ENCODE measurements at regions not wholly inside any gene's neighbourhood (a gene's known extent, or its start where the extent isn't known, plus 50 kb on each side); places are given as distances from the start of the nearest gene placed in this dataset.

DNA sequence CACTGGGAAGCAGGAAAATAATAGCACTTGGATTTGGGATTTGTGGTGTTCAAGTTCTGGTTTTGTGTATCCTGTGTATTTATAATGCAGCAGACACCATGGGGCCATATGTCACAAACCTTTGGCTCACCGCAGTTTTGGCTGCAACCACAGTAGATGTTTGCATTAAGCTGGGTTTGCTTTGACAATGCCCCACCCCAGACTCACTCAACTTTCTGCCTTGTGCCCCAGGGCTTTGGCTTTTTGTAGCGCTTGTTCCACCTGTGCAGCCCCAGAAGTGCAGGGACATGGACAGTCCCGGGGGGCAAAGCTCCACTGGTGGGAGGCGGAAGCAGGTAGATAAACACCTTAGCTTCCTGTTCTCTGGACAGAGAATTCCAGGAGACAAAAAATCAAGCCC lies 446.9 kb downstream of the MED13L start:
- H3K36me3 Mint-ChIP-seq (ENCODE audit: low read depth): peaks cover 4% of the 10 kb centered on the region
- no peak for DNase-seq
- no peak for TF ChIP-seq CTCF (IDR thresholded peaks at IDR 0.05)
- no peak overlapping the region for H3K27ac Mint-ChIP-seq
- H3K4me3 Mint-ChIP-seq: no peak overlapping the region
- H3K27me3 Mint-ChIP-seq (ENCODE audit: low read depth, poor library complexity): peaks cover 10% of the 10 kb centered on the region
- peaks cover 11% of the 10 kb centered on the region for H3K9me3 Mint-ChIP-seq
- H3K4me1 Mint-ChIP-seq: no peaks in the 10 kb centered on the region

DNA sequence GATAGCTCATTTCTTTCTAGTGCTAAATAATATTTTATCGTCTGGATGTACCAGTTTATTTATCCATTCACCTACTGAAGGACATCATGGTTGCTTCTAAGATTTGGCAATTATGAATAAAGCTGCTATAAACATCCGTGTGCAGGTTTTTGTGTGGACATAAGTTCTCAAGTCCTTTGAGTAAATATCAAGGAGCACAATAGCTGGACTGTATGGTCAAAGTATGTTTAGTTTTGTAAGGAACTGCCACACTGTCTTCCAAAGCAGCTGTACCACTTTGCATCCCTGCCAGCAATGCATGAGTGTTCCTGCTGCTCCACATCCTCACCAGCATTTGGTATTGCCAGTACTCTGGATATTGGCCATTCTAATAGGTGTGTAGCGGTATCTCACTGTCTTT lies 447.4 kb downstream of the MED13L start:
- no peak for TF ChIP-seq CTCF (IDR thresholded peaks at IDR 0.05)
- Mint-ChIP-seq H3K4me1 (no peaks in the 10 kb centered on the region), H3K27me3 (ENCODE audit: low read depth, poor library complexity) (peaks cover 10% of the 10 kb centered on the region), H3K9me3 (peaks cover 16% of the 10 kb centered on the region), H3K27ac (no peak overlapping the region), H3K36me3 (ENCODE audit: low read depth) (peaks cover 4% of the 10 kb centered on the region), H3K4me3 (no peak overlapping the region)
- no peak for DNase-seq

GRCh38 chr12:115828168-115828567 lies 449.3 kb downstream of the MED13L start:
- no peak overlapping the region for H3K4me3 Mint-ChIP-seq

DNA sequence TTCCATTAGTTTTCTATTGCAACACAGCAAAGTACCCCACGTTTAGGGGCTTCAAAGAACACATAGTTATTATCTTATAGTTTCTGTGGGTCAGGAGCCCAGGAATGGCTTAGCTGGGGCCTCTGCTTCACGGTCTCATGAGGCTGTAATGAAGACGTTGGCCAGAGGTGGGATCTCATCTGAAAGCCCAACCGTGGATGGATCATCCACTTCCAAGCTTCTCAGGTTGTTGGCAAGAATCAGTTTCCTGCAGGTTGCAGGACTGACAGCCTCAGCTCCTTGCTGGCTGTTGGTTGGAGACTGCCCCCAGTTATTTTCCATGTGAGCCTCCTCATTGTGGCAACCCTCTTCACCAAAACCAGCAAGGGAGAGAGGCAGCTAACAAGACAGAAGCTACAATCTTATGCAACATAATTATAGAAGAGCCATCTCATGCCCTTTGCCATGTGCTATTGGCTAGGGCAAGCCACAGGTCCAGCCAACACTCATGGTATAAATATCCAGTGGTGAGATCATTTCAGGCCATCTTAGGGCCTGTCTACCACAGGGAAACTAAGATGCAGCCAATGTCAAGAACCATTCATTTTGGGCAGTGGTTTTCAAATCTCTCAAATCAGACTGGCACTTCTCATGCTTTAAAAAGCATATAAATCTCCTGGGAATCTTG lies 452.4 kb downstream of the MED13L start:
- Mint-ChIP-seq H3K27ac (no peak overlapping the region), H3K9me3 (peaks cover 25% of the 10 kb centered on the region), H3K4me1 (peaks cover 29% of the 10 kb centered on the region), H3K4me3 (no peak overlapping the region), H3K27me3 (ENCODE audit: low read depth, poor library complexity) (peaks cover 19% of the 10 kb centered on the region), H3K36me3 (ENCODE audit: low read depth) (peaks cover 4% of the 10 kb centered on the region)
- no peak for DNase-seq
- no peak for TF ChIP-seq CTCF (IDR thresholded peaks at IDR 0.05)

More at GRCh38 chr12:115828168-115828567, 449.3 kb downstream of the MED13L start:
- Mint-ChIP-seq H3K9me3 (peaks cover 25% of the 10 kb centered on the region), H3K36me3 (ENCODE audit: low read depth) (peaks cover 4% of the 10 kb centered on the region), H3K27me3 (ENCODE audit: low read depth, poor library complexity) (peaks cover 16% of the 10 kb centered on the region), H3K27ac (no peak overlapping the region), H3K4me1 (peaks cover 13% of the 10 kb centered on the region)
- DNase-seq: no peak
- no peak for TF ChIP-seq CTCF (IDR thresholded peaks at IDR 0.05)

- Mint-ChIP-seq H3K27me3 (ENCODE audit: low read depth, poor library complexity) (peaks cover 17% of the 10 kb centered on the region), H3K9me3 (peaks cover 25% of the 10 kb centered on the region), H3K27ac (peak overlapping the region; percentile 93), H3K36me3 (ENCODE audit: low read depth) (peaks cover 4% of the 10 kb centered on the region), H3K4me1 (peaks cover 42% of the 10 kb centered on the region), H3K4me3 (peak overlapping the region; percentile 69)
- no peak for TF ChIP-seq CTCF (IDR thresholded peaks at IDR 0.05)
- peak; percentile 26 for DNase-seq
These were observed 453.9 kb downstream of the MED13L start for GRCh38 chr12:115823635-115824034.

DNA sequence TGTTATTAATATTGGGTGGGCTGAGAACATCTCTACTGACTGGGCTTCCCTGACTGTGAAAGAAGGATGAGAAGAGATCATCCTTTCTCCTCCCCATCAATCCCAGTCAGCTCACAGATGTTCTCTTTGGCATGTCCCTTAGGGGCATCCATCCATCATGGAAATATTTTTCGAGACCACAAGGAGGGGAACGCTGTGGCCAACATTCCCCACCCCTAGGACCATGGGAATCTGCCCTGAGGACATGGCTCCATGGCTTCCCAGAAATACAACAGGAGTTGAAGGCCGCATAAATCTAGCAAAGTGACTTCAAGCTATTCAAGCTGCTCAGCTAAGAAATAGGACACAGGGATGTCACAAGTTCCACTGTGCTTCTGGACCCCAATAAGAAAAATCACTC lies 456.8 kb downstream of the MED13L start:
- no peak for DNase-seq
- Mint-ChIP-seq H3K4me1 (peaks cover 53% of the 10 kb centered on the region), H3K27ac (no peak overlapping the region), H3K27me3 (ENCODE audit: low read depth, poor library complexity) (peaks cover 34% of the 10 kb centered on the region), H3K36me3 (ENCODE audit: low read depth) (no peaks in the 10 kb centered on the region), H3K4me3 (no peak overlapping the region), H3K9me3 (peaks cover 14% of the 10 kb centered on the region)
- no peak for TF ChIP-seq CTCF (IDR thresholded peaks at IDR 0.05)

All from nephron progenitor cell (in vitro differentiated cells).